ENCODE measurements at regions not wholly inside any gene's neighbourhood (a gene's known extent, or its start where the extent isn't known, plus 50 kb on each side); places are given as distances from the start of the nearest gene placed in this dataset.

GRCh38 chr10:28201410-28202400 lies 101.2 kb downstream of the MPP7 start:
- ChIA-PET POLR2A (interaction anchor here (0.5 kb wide), 1 partner anchor 1426 kb away, joined by 9 read pairs; no protein-coding TSS in a partner anchor), CTCF (interaction anchor here (1.9 kb wide), 1 partner anchor 40 kb away, joined by 6 read pairs; no protein-coding TSS in a partner anchor)
- DNase-seq (ENCODE audit: extremely low spot score): no peak
- no peak for TF ChIP-seq CTCF (IDR thresholded peaks at IDR 0.05; ENCODE audit: control extremely low read depth, extremely low read depth, low read depth, missing control alignments)

DNA sequence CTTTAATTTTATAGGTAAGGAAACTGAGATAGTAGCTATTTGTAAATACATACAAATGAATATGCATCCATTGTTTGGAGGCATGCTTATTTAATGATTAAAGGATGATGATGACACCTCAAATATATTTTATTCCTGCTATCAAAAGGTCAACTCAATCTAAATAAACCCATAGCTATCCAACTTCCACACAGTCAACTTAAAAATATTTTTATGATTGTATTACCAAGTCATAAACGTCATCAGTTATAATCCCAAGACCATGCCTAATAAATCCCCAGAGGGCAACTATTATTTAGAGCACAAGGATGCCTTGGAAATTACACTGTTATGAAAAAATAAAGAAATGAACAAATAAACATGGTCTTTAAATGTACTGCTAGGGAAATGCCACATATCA lies 102.1 kb downstream of the MPP7 start:
- DNase-seq (ENCODE audit: extremely low spot score): no peak
- POLR2A ChIA-PET: no interaction called here
- CTCF ChIA-PET: interaction anchor here (1.9 kb wide), 1 partner anchor 41 kb away, joined by 6 read pairs; no protein-coding TSS in a partner anchor
- TF ChIP-seq CTCF (IDR thresholded peaks at IDR 0.05; ENCODE audit: control extremely low read depth, extremely low read depth, low read depth, missing control alignments): no peak

DNA sequence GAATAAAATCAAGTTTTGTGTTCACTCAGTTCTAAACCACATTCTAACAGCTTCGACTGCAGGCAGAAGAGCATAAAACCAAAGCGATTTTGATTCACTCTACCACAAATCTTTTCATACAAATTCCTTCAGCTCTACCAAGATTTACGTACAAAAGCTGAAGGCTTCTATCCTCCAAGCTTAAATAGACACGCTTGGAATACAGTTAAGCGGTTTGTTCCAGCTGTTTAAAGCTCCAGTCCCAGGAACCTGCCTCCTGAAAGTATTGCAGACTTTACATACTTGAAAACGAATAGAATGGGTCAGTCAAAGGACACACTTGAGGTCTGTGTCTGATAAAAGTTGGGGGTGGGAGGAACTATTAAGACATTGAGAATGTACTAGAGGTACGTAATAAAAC lies 102.9 kb downstream of the MPP7 start:
- ChIA-PET POLR2A (no interaction called here), CTCF (no interaction called here)
- DNase-seq (ENCODE audit: extremely low spot score): no peak
- TF ChIP-seq CTCF (IDR thresholded peaks at IDR 0.05; ENCODE audit: control extremely low read depth, extremely low read depth, low read depth, missing control alignments): no peak

DNA sequence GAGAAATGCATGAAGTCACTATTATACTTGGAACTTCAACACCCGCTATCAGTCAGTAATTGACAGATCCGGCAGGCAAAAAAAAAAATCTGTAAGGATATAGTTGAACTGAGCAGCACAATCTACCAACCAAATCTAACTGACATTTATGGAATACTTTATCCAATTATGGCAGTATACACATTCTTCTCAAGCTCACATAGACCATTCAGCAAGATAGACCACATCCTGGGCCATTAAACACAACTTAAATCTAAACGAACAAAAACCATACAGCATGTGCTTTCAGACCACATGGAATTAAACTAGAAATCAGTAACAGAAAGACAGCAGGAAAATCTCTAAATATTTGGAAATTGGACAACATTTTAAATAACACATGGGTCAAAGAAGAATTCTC lies 112.7 kb downstream of the MPP7 start:
- ChIA-PET POLR2A (no interaction called here), CTCF (no interaction called here)
- TF ChIP-seq CTCF (IDR thresholded peaks at IDR 0.05; ENCODE audit: control extremely low read depth, extremely low read depth, low read depth, missing control alignments): no peak
- DNase-seq (ENCODE audit: extremely low spot score): no peak

GRCh38 chr10:28188526-28188925 lies 114.3 kb downstream of the MPP7 start:
- ChIA-PET POLR2A (no interaction called here), CTCF (no interaction called here)
- DNase-seq (ENCODE audit: extremely low spot score): no peak
- TF ChIP-seq CTCF (IDR thresholded peaks at IDR 0.05; ENCODE audit: control extremely low read depth, extremely low read depth, low read depth, missing control alignments): no peak

- DNase-seq (ENCODE audit: extremely low spot score): no peak
- CTCF ChIA-PET: no interaction called here
- TF ChIP-seq CTCF (IDR thresholded peaks at IDR 0.05; ENCODE audit: control extremely low read depth, extremely low read depth, low read depth, missing control alignments): no peak
- POLR2A ChIA-PET: no interaction called here
Measured at GRCh38 chr10:28186887-28187578, 115.8 kb downstream of the MPP7 start.

Data from GM10248 (cell line).